Spleen (tissue), 11 donors: ENCODE measurements at regions not wholly inside any gene's neighbourhood (a gene's known extent, or its start where the extent isn't known, plus 50 kb on each side); places are given as distances from the start of the nearest gene placed in this dataset.
"Not testable (repeated sequence)": the region's sequence is repeated elsewhere in the genome, so short reads cannot be mapped to it uniquely, and the experiment has no call there.

Source experiments
- DNase-seq: peaks from one replicate; pipeline ENCODE4 v3.0.0-alpha.2; 2020
- H3K27ac ChIP-seq, 8 donors: fragments of 200-600 bp; sonication (generic) in 7 of 8; 1 replicate in 4 of 8; 2 replicates in 4 of 8; pipeline versions ENCODE4 v1.5.0 to v1.8.0; 2016 to 2021; ENCODE audit warnings: inconsistent platforms in 4 of 8, mild to moderate bottlenecking in 4 of 8, moderate library complexity in 1 of 8
- H3K27me3 ChIP-seq, 7 donors: fragments of 200-600 bp; sonication (generic) in 6 of 7; replicated peaks in 1 of 7; 1 replicate in 4 of 7; 2 replicates in 3 of 7; pipeline versions ENCODE4 v1.5.0 to v1.8.0; 2016 to 2021; ENCODE audit warnings: inconsistent platforms in 3 of 7, mild to moderate bottlenecking in 1 of 7
- H3K36me3 ChIP-seq, 6 donors: fragments of 200-600 bp; sonication (generic) in 5 of 6; 1 replicate in 4 of 6; 2 replicates in 2 of 6; pipeline versions ENCODE4 v1.5.0 to v1.8.0; 2016 to 2021; ENCODE audit warnings: inconsistent platforms in 2 of 6
- H3K4me1 ChIP-seq, 6 donors: fragments of 200-600 bp; sonication (generic) in 5 of 6; 1 replicate in 3 of 6; 2 replicates in 3 of 6; pipeline versions ENCODE4 v1.5.0 to v1.8.0; 2016 to 2021; ENCODE audit warnings: inconsistent platforms in 3 of 6
- H3K4me3 ChIP-seq, 8 donors: fragments of 200-600 bp; sonication (generic) in 7 of 8; 1 replicate in 4 of 8; 2 replicates in 4 of 8; pipeline versions ENCODE4 v1.5.0 to v1.8.0; 2016 to 2021; ENCODE audit warnings: inconsistent platforms in 4 of 8, mild to moderate bottlenecking in 4 of 8, moderate library complexity in 2 of 8
- H3K9me3 ChIP-seq, 8 donors: fragments of 200-600 bp; sonication (generic) in 7 of 8; 1 replicate in 4 of 8; 2 replicates in 4 of 8; pipeline versions ENCODE4 v1.5.0 to v1.8.0; 2016 to 2021; ENCODE audit warnings: inconsistent platforms in 4 of 8
- CTCF ChIP-seq, 11 experiments: fragments of 200-600 bp in 7 of 11; fragments of 450-650 bp in 4 of 11; sonication (generic) in 4 of 11; IDR thresholded peaks in 8 of 11; conservative IDR thresholded peaks in 3 of 11; 1 replicate in 7 of 11; 2 replicates in 4 of 11; pipeline versions ENCODE4 v1.4.0 to v1.8.0; 2016 to 2021; ENCODE audit warnings: antibody characterized with exemption in 11 of 11, inconsistent platforms in 4 of 11, mild to moderate bottlenecking in 1 of 11
- POLR2A ChIP-seq, 3 donors: fragments of 450-650 bp; IDR thresholded peaks; one replicate each; pipeline ENCODE4 v1.5.1; 2017; ENCODE audit warnings: antibody characterized with exemption in 3 of 3, mild to moderate bottlenecking in 1 of 3
- POLR2AphosphoS5 ChIP-seq, 3 donors: sonication (generic); formaldehyde crosslinking; IDR thresholded peaks; one replicate each; pipeline ENCODE4 v1.5.1; 2017; ENCODE audit warnings: antibody characterized with exemption in 3 of 3
- WGBS, 5 donors: extraction: QIAGEN DNeasy Blood & Tissue Kit in 3 of 5; methylation state at CpG; one replicate each; pipeline versions ENCODE4 v1.1.5 to v1.1.7; 2013 to 2018; 5-methylcytosine and 5-hydroxymethylcytosine counted together
- intact Hi-C: fragments of 100-400 bp; cut with DNase I; formaldehyde crosslinking; loops from one replicate; pipeline ENCODE4 v1.15.0; 2023; ENCODE audit warnings: low total_unique reads
- donor health status: healthy with polysubstance abuse.
- donor health status: DM: no; HTN: no; CAD: no; lungs with moderate emphysema.
- donor health status: DM: no; HTN: no; CAD: no.
- donor health status: Bipolar disorder and iron deficiency.
- donor health status: healthy.
- donor health status: DM: no; HTN: no; CAD: no.
- donor health status: DM: yes; HTN: yes; CAD: no.

DNA sequence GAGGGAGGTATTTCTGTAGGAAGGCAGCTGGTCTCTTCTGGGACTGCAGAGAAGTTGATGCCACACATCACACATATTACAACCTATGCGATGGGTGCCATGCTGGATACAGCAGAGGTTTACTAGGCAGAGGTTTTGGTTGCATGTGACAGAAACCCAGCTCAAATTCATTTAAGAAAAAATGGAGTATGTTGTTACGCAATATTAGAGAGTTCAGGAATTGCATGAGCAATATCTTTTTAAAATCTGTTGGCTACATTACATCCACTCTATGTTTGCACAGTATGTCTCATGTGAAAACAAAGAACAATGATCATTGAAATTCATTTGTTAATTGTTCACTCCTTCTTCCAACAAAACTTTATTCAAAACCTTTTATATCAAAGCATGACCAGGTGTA lies 425.2 kb downstream of the RWDD3 start:
- 92 to 96% (median 96%) methylated on average over 2 of the region's 2 CpGs for WGBS, 5 donors
- TF ChIP-seq POLR2AphosphoS5 (IDR thresholded peaks at IDR 0.05) (no peak), POLR2A (IDR thresholded peaks at IDR 0.05) (no peak), CTCF (IDR thresholded peaks at IDR 0.05 in 8 of 11, conservative IDR thresholded peaks at IDR 0.05 in 3 of 11) (no peak)
- intact Hi-C loops, result no loop called here

GRCh38 chr1:95659588-95659987 lies 425.6 kb downstream of the RWDD3 start:
- TF ChIP-seq POLR2AphosphoS5 (IDR thresholded peaks at IDR 0.05) (no peak), CTCF (IDR thresholded peaks at IDR 0.05 in 8 of 11, conservative IDR thresholded peaks at IDR 0.05 in 3 of 11) (no peak), POLR2A (IDR thresholded peaks at IDR 0.05) (no peak)
- Histone ChIP-seq H3K27ac (no peak overlapping the region), H3K27me3 (no peaks in the 10 kb centered on the region), H3K36me3 (no peaks in the 10 kb centered on the region), H3K4me3 (no peak overlapping the region), H3K4me1 (no peaks in the 10 kb centered on the region), H3K9me3 (peaks cover 0 to 33% (median 27%) of the 10 kb centered on the region in 8 donors)
- WGBS, 5 donors, result 75 to 88% (median 82%) methylated on average over 4 of the region's 4 CpGs
- no peak for DNase-seq
- intact Hi-C loops, result no loop called here

More for the DNA sequence above, 425.2 kb downstream of the RWDD3 start:
- Histone ChIP-seq H3K27me3 (no peaks in the 10 kb centered on the region), H3K4me1 (no peaks in the 10 kb centered on the region), H3K27ac (no peak overlapping the region), H3K9me3 (peaks cover 0 to 33% (median 25%) of the 10 kb centered on the region in 8 donors), H3K4me3 (no peak overlapping the region), H3K36me3 (no peaks in the 10 kb centered on the region)
- DNase-seq, result no peak

GRCh38 chr1:95660736-95661135 lies 426.7 kb downstream of the RWDD3 start:
- Histone ChIP-seq H3K27me3 (no peaks in the 10 kb centered on the region), H3K4me1 (no peaks in the 10 kb centered on the region), H3K27ac (no peak overlapping the region), H3K36me3 (no peaks in the 10 kb centered on the region), H3K9me3 (peaks cover 0 to 33% (median 27%) of the 10 kb centered on the region in 8 donors), H3K4me3 (no peak overlapping the region)
- intact Hi-C loops, result no loop called here
- no peak for TF ChIP-seq CTCF (IDR thresholded peaks at IDR 0.05 in 8 of 11, conservative IDR thresholded peaks at IDR 0.05 in 3 of 11)
- no peak for TF ChIP-seq POLR2A (IDR thresholded peaks at IDR 0.05)
- no peak for TF ChIP-seq POLR2AphosphoS5 (IDR thresholded peaks at IDR 0.05)
- DNase-seq, result no peak
- 48 to 63% (median 53%) methylated on average over 2 of the region's 2 CpGs for WGBS, 5 donors

- H3K27ac ChIP-seq, H3K27me3 ChIP-seq, DNase-seq, H3K4me1 ChIP-seq, intact Hi-C loops, H3K4me3 ChIP-seq, H3K36me3 ChIP-seq: not testable (repeated sequence)
- H3K9me3 ChIP-seq, result peaks cover 0 to 33% (median 30%) of the 10 kb centered on the region in 8 donors
- 84 to 88% (median 86%) methylated on average over 5 to 8 of the region's 8 CpGs for WGBS, 5 donors
These were observed 429.5 kb downstream of the RWDD3 start for GRCh38 chr1:95663530-95663929.

GRCh38 chr1:95668165-95668564 lies 434.2 kb downstream of the RWDD3 start:
- TF ChIP-seq POLR2A (IDR thresholded peaks at IDR 0.05) (no peak), CTCF (IDR thresholded peaks at IDR 0.05 in 8 of 11, conservative IDR thresholded peaks at IDR 0.05 in 3 of 11) (no peak), POLR2AphosphoS5 (IDR thresholded peaks at IDR 0.05) (no peak)
- no peak for DNase-seq
- no peak overlapping the region for H3K4me3 ChIP-seq
- H3K4me1 ChIP-seq, result no peaks in the 10 kb centered on the region
- H3K36me3 ChIP-seq, result no peaks in the 10 kb centered on the region
- intact Hi-C loops, result no loop called here
- no peak overlapping the region for H3K27ac ChIP-seq
- H3K9me3 ChIP-seq, result peaks cover 0 to 29% (median 12%) of the 10 kb centered on the region in 8 donors
- no peaks in the 10 kb centered on the region for H3K27me3 ChIP-seq
- 70 to 88% (median 81%) methylated on average over 3 of the region's 3 CpGs for WGBS, 5 donors

DNA sequence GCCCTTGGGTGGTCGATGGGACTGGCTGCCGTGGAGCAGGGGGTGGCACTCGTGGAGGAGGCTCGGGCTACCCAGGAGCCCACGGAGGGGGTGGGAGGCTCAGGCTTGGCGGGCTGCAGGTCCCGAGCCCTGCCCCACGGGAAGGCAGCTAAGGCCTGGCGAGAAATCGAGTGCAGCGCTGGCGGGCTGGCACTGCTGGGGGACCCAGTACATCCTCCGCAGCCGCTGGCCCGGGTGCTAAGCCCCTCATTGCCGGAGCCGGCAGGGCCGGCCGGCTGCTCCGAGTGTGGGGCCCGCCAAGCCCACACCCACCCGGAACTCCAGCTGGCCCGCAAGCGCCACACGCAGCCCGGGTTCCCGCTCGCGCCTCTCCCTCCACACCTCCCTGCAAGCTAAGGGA lies 435.6 kb downstream of the RWDD3 start:
- peaks cover 0 to 16% (median 3%) of the 10 kb centered on the region in 8 donors for H3K9me3 ChIP-seq
- DNase-seq, H3K27me3 ChIP-seq, H3K36me3 ChIP-seq, H3K4me1 ChIP-seq, intact Hi-C loops, H3K27ac ChIP-seq, H3K4me3 ChIP-seq: not testable (repeated sequence)
- WGBS, 5 donors, result 89 to 93% (median 92%) methylated on average over 5 to 29 of the region's 29 CpGs; no CpG with 5 or more reads in 1 of the 5 donors
